NB4 (cell line): ENCODE measurements at regions not wholly inside any gene's neighbourhood (a gene's known extent, or its start where the extent isn't known, plus 50 kb on each side); places are given as distances from the start of the nearest gene placed in this dataset.

ENCODE experiments used
- MYC ChIP-seq: IDR thresholded peaks from 2 replicates; pipeline ENCODE4 v1.6.1; 2011; ENCODE audit warnings: low read depth, low read length
- POLR2A ChIP-seq: IDR thresholded peaks from 2 replicates; pipeline ENCODE4 v1.6.1; 2011; ENCODE audit warnings: mild to moderate bottlenecking; ENCODE audit not compliant: insufficient read length; ENCODE audit errors: extremely low read depth
- TF ChIP-seq, protein P1 (sequence below): IDR thresholded peaks from one replicate; pipeline ENCODE4 v1.5.1; 2012; ENCODE audit warnings: low read depth, low read length

DNA sequence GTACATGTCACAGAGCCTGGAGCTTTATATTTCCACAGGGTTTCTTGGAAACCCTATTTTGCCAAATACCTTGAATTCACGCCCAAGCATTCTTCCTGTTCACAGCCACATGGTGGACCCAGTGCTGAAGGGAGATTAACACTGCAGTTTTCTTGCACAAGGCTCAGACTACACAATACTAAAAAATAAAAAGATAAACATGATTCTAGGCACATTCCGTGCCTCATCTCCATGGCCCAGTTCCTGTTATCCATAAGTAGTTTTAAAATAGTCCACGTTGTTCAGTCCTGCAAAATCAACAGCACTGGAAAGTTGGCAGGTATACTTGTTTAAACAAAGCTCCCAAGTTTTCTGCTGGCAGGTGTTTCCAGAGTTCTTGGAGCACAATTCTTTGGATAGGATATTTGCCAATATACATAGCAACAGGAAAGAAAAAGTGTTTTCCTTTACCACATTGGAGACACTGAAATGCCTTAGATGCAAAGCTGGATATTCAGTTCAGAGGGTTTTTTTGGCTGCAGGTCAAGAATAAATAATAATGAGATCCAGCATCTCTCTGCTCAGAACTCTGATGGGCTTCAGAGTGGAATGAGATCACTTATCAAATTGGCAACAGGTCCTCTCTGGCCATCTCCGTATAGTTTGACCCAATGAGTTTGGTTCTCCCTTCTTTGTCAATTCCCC is 88.1 kb upstream of the TGFBR2 start:
- TF ChIP-seq, protein P1, sequence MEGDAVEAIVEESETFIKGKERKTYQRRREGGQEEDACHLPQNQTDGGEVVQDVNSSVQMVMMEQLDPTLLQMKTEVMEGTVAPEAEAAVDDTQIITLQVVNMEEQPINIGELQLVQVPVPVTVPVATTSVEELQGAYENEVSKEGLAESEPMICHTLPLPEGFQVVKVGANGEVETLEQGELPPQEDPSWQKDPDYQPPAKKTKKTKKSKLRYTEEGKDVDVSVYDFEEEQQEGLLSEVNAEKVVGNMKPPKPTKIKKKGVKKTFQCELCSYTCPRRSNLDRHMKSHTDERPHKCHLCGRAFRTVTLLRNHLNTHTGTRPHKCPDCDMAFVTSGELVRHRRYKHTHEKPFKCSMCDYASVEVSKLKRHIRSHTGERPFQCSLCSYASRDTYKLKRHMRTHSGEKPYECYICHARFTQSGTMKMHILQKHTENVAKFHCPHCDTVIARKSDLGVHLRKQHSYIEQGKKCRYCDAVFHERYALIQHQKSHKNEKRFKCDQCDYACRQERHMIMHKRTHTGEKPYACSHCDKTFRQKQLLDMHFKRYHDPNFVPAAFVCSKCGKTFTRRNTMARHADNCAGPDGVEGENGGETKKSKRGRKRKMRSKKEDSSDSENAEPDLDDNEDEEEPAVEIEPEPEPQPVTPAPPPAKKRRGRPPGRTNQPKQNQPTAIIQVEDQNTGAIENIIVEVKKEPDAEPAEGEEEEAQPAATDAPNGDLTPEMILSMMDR = no peak
- no peak for TF ChIP-seq POLR2A
- no peak for TF ChIP-seq MYC
